ENCODE measurements at regions not wholly inside any gene's neighbourhood (a gene's known extent, or its start where the extent isn't known, plus 50 kb on each side); places are given as distances from the start of the nearest gene placed in this dataset.

- DNase-seq, result no peak
Observed at GRCh38 chr5:115402092-115402491, 105.6 kb upstream of the CCDC112 start.

GRCh38 chr5:115398719-115399118 lies 102.3 kb upstream of the CCDC112 start:
- no peak for DNase-seq

GRCh38 chr5:115396688-115397087 lies 100.2 kb upstream of the CCDC112 start:
- DNase-seq, result no peak

GRCh38 chr5:115396081-115396480 lies 99.6 kb upstream of the CCDC112 start:
- no peak for DNase-seq

- DNase-seq, result no peak
Observed at GRCh38 chr5:115394531-115394930, 98.1 kb upstream of the CCDC112 start.

- no peak for DNase-seq
Observed at GRCh38 chr5:115393239-115393638, 96.8 kb upstream of the CCDC112 start.

- no peak for DNase-seq
Observed at GRCh38 chr5:115392611-115393010, 96.2 kb upstream of the CCDC112 start.

GRCh38 chr5:115391780-115392179 lies 95.3 kb upstream of the CCDC112 start:
- no peak for DNase-seq

GRCh38 chr5:115389799-115390382 lies 93.4 kb upstream of the CCDC112 start:
- DNase-seq, result no peak

GRCh38 chr5:115389034-115389798 lies 92.8 kb upstream of the CCDC112 start:
- DNase-seq, result no peak

GRCh38 chr5:115388240-115388639 lies 91.8 kb upstream of the CCDC112 start:
- no peak for DNase-seq

GRCh38 chr5:115387816-115388215 lies 91.4 kb upstream of the CCDC112 start:
- no peak for DNase-seq

GRCh38 chr5:115386657-115387056 lies 90.2 kb upstream of the CCDC112 start:
- no peak for DNase-seq

GRCh38 chr5:115384587-115385375 lies 88.3 kb upstream of the CCDC112 start:
- DNase-seq, result no peak

- DNase-seq, result no peak
Observed at GRCh38 chr5:115382989-115383388, 86.5 kb upstream of the CCDC112 start.

GRCh38 chr5:115381911-115382662 lies 85.6 kb upstream of the CCDC112 start:
- no peak for DNase-seq

GRCh38 chr5:115379622-115380344 lies 83.3 kb upstream of the CCDC112 start:
- DNase-seq, result peak; percentile 2

- DNase-seq, result no peak
Observed at GRCh38 chr5:115378754-115379153, 82.3 kb upstream of the CCDC112 start.

GRCh38 chr5:115377468-115378217 lies 81.2 kb upstream of the CCDC112 start:
- DNase-seq, result no peak

- no peak for DNase-seq
Observed at GRCh38 chr5:115375893-115376292, 79.4 kb upstream of the CCDC112 start.

- no peak for DNase-seq
Observed at GRCh38 chr5:115374057-115374775, 77.8 kb upstream of the CCDC112 start.
